ENCODE measurements at regions not wholly inside any gene's neighbourhood (a gene's known extent, or its start where the extent isn't known, plus 50 kb on each side); places are given as distances from the start of the nearest gene placed in this dataset.
A peak's percentile ranks its signal among the peaks of the same experiment; 100 is the strongest.

DNA sequence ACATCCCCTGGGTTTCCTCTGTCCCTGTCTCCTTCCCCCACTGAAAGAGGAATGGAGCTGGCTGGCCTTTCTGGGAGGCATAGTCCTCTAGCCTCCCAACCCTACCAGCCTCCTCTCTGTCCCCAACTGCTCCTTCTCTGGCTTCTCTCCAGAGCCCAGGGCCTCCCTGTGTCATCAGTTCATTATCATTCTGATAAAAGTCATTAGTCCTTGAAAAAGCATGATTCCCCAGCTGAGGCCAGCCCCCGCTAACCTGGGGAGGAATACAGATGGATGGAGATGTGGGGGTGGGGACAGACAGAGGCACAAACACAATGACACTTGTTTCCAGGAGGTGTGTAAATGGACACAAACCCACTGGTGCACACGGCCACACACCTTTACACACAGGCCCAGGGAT lies 73.6 kb upstream of the HSPA9 start:
- TF ChIP-seq, protein P1, sequence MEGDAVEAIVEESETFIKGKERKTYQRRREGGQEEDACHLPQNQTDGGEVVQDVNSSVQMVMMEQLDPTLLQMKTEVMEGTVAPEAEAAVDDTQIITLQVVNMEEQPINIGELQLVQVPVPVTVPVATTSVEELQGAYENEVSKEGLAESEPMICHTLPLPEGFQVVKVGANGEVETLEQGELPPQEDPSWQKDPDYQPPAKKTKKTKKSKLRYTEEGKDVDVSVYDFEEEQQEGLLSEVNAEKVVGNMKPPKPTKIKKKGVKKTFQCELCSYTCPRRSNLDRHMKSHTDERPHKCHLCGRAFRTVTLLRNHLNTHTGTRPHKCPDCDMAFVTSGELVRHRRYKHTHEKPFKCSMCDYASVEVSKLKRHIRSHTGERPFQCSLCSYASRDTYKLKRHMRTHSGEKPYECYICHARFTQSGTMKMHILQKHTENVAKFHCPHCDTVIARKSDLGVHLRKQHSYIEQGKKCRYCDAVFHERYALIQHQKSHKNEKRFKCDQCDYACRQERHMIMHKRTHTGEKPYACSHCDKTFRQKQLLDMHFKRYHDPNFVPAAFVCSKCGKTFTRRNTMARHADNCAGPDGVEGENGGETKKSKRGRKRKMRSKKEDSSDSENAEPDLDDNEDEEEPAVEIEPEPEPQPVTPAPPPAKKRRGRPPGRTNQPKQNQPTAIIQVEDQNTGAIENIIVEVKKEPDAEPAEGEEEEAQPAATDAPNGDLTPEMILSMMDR (IDR thresholded peaks at IDR 0.05; ENCODE audit: low read depth, low read length, poor library complexity, severe bottlenecking) = no peak
- no peak for TF ChIP-seq EZH2phosphoT487 (IDR thresholded peaks at IDR 0.05; ENCODE audit: borderline replicate concordance, low read length)
- Histone ChIP-seq H3K4me2 (ENCODE audit: low read length) (peak overlapping the region; percentile 74), H3K9me2 (replicated peaks; ENCODE audit: control insufficient read depth, low read length) (no peaks in the 10 kb centered on the region), H3K36me3 (ENCODE audit: control insufficient read depth, low read length) (no peaks in the 10 kb centered on the region), H3F3A (ENCODE audit: control insufficient read depth, insufficient read depth) (peaks cover 5% of the 10 kb centered on the region), H3K9me3 (ENCODE audit: control insufficient read depth, insufficient read depth, low read length) (no peaks in the 10 kb centered on the region), H3K79me2 (ENCODE audit: control insufficient read depth, low read length) (no peaks in the 10 kb centered on the region), H3K27ac (ENCODE audit: low read depth, low read length) (no peak overlapping the region), H3K4me3 (ENCODE audit: low read length) (peak overlapping the region; percentile 52; the same call in 1 of the 2 replicates), H3K27me3 (ENCODE audit: control insufficient read depth, low read length) (peaks cover 5% of the 10 kb centered on the region), H3K4me1 (ENCODE audit: control insufficient read depth, low read length) (peaks cover 38% of the 10 kb centered on the region), H4K20me1 (ENCODE audit: control insufficient read depth, insufficient read depth, low read depth, low read length) (no peaks in the 10 kb centered on the region)

- Histone ChIP-seq H3K79me2 (ENCODE audit: control insufficient read depth, low read length) (no peaks in the 10 kb centered on the region), H3K36me3 (ENCODE audit: control insufficient read depth, low read length) (no peaks in the 10 kb centered on the region), H3K9me3 (ENCODE audit: control insufficient read depth, insufficient read depth, low read length) (no peaks in the 10 kb centered on the region), H3K4me1 (ENCODE audit: control insufficient read depth, low read length) (peaks cover 30% of the 10 kb centered on the region), H3K27ac (ENCODE audit: low read depth, low read length) (no peak overlapping the region), H3K9me2 (replicated peaks; ENCODE audit: control insufficient read depth, low read length) (no peaks in the 10 kb centered on the region), H3K27me3 (ENCODE audit: control insufficient read depth, low read length) (peaks cover 3% of the 10 kb centered on the region; the same call in 1 of the 2 replicates), H3F3A (ENCODE audit: control insufficient read depth, insufficient read depth) (peaks cover 4% of the 10 kb centered on the region), H3K4me3 (ENCODE audit: low read length) (no peak overlapping the region), H3K4me2 (ENCODE audit: low read length) (no peak overlapping the region), H4K20me1 (ENCODE audit: control insufficient read depth, insufficient read depth, low read depth, low read length) (no peaks in the 10 kb centered on the region)
- no peak for TF ChIP-seq EZH2phosphoT487 (IDR thresholded peaks at IDR 0.05; ENCODE audit: borderline replicate concordance, low read length)
- TF ChIP-seq, protein P1 (IDR thresholded peaks at IDR 0.05; ENCODE audit: low read depth, low read length, poor library complexity, severe bottlenecking) = no peak
Measured at GRCh38 chr5:138647794-138648410, 72.7 kb upstream of the HSPA9 start.

DNA sequence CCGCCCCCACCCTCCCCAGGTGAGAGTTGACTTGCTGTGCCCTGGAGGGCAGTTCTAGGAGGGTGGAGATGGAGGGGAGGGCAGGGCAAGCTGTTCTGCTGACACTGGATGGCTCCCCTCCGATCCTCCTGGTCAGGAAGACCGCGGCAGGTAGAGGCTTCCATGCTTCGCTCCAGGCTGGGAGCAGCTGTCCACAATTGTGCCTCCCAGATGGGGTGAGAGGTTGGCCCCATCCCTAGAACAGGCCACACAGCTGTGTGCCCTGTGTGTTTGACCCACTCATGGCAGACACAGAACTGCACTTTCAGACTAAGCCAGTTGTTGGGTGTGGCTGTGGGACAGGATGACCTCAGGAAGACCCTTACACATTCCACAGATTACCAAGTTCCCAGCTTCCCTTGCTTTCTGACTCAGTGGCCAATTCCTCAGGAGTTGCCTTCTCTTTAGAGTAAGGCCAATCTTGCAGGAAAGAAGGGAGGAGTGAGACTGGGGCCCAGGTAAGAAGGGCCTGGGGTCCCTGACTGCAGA lies 72.1 kb upstream of the HSPA9 start:
- H3K9me2 ChIP-seq (replicated peaks; ENCODE audit: control insufficient read depth, low read length) = no peaks in the 10 kb centered on the region
- 0 out of 2 replicates have a peak, but pooled peaks cover 2% of the 10 kb centered on the region for H3F3A ChIP-seq (ENCODE audit: control insufficient read depth, insufficient read depth)
- no peak for TF ChIP-seq EZH2phosphoT487 (IDR thresholded peaks at IDR 0.05; ENCODE audit: borderline replicate concordance, low read length)
- TF ChIP-seq, protein P1 (IDR thresholded peaks at IDR 0.05; ENCODE audit: low read depth, low read length, poor library complexity, severe bottlenecking) = no peak
- no peaks in the 10 kb centered on the region for H3K36me3 ChIP-seq (ENCODE audit: control insufficient read depth, low read length)
- no peak overlapping the region for H3K4me2 ChIP-seq (ENCODE audit: low read length)
- no peaks in the 10 kb centered on the region for H4K20me1 ChIP-seq (ENCODE audit: control insufficient read depth, insufficient read depth, low read depth, low read length)
- H3K9me3 ChIP-seq (ENCODE audit: control insufficient read depth, insufficient read depth, low read length) = no peaks in the 10 kb centered on the region
- no peaks in the 10 kb centered on the region for H3K79me2 ChIP-seq (ENCODE audit: control insufficient read depth, low read length)
- peaks cover 30% of the 10 kb centered on the region for H3K4me1 ChIP-seq (ENCODE audit: control insufficient read depth, low read length)
- no peak overlapping the region for H3K4me3 ChIP-seq (ENCODE audit: low read length)
- no peak overlapping the region for H3K27ac ChIP-seq (ENCODE audit: low read depth, low read length)
- peaks cover under 1% of the 10 kb centered on the region; the same call in 1 of the 2 replicates for H3K27me3 ChIP-seq (ENCODE audit: control insufficient read depth, low read length)
